Stomach smooth muscle (tissue), 2 donors: ENCODE measurements at regions not wholly inside any gene's neighbourhood (a gene's known extent, or its start where the extent isn't known, plus 50 kb on each side); places are given as distances from the start of the nearest gene placed in this dataset.

Source experiments
- H3K27ac ChIP-seq: one replicate; pipeline ENCODE4 v1.7.0; 2013; ENCODE audit warnings: mild to moderate bottlenecking, low read length, inconsistent platforms
- H3K27me3 ChIP-seq, 2 donors: one replicate each; pipeline ENCODE4 v1.7.0; 2013; ENCODE audit warnings: low read length in 2 of 2; ENCODE audit not compliant: insufficient read depth in 2 of 2, control insufficient read depth in 1 of 2
- H3K36me3 ChIP-seq, 2 donors: one replicate each; pipeline ENCODE4 v1.7.0; 2013; ENCODE audit warnings: low read length in 2 of 2; ENCODE audit not compliant: control insufficient read depth in 2 of 2, insufficient read depth in 2 of 2
- H3K4me1 ChIP-seq: one replicate; pipeline ENCODE4 v1.7.0; 2013; ENCODE audit warnings: low read length; ENCODE audit not compliant: control insufficient read depth, insufficient read depth
- H3K4me3 ChIP-seq, 2 donors: one replicate each; pipeline ENCODE4 v1.7.0; 2013; ENCODE audit warnings: low read length in 2 of 2
- H3K9ac ChIP-seq, 2 donors: one replicate each; pipeline ENCODE4 v1.7.0; 2013; ENCODE audit warnings: low read length in 2 of 2, mild to moderate bottlenecking in 1 of 2
- H3K9me3 ChIP-seq, 2 donors: one replicate each; pipeline ENCODE4 v1.7.0; 2013; ENCODE audit warnings: low read length in 2 of 2; ENCODE audit not compliant: control insufficient read depth in 2 of 2
- donor health status: healthy.
- donor health status: Pancreatic carcinoma.

GRCh38 chr10:131803860-131804425 lies 96.9 kb upstream of the PPP2R2D start:
- no peaks in the 10 kb centered on the region for H3K4me1 ChIP-seq
- H3K4me3 ChIP-seq = no peak overlapping the region
- H3K36me3 ChIP-seq = no peaks in the 10 kb centered on the region
- peaks cover 0 to 5% of the 10 kb centered on the region in 2 donors for H3K9me3 ChIP-seq
- H3K9ac ChIP-seq = no peak overlapping the region
- no peak overlapping the region for H3K27ac ChIP-seq
- H3K27me3 ChIP-seq = no peaks in the 10 kb centered on the region

GRCh38 chr10:131804551-131805295 lies 96.1 kb upstream of the PPP2R2D start:
- no peak overlapping the region for H3K4me3 ChIP-seq
- peaks cover 0 to under 1% of the 10 kb centered on the region in 2 donors for H3K9me3 ChIP-seq
- H3K9ac ChIP-seq = no peak overlapping the region
- no peak overlapping the region for H3K27ac ChIP-seq
- no peaks in the 10 kb centered on the region for H3K4me1 ChIP-seq
- H3K36me3 ChIP-seq = no peaks in the 10 kb centered on the region
- no peaks in the 10 kb centered on the region for H3K27me3 ChIP-seq

- no peaks in the 10 kb centered on the region for H3K36me3 ChIP-seq
These were observed 95.1 kb upstream of the PPP2R2D start for GRCh38 chr10:131805696-131806095.

GRCh38 chr10:131806146-131806545 lies 94.7 kb upstream of the PPP2R2D start:
- Histone ChIP-seq H3K9me3 (no peaks in the 10 kb centered on the region), H3K36me3 (no peaks in the 10 kb centered on the region), H3K27me3 (peaks cover 0 to 6% of the 10 kb centered on the region in 2 donors), H3K27ac (no peak overlapping the region), H3K4me3 (no peak overlapping the region), H3K4me1 (no peaks in the 10 kb centered on the region), H3K9ac (no peak overlapping the region)

More at GRCh38 chr10:131805696-131806095, 95.1 kb upstream of the PPP2R2D start:
- peaks cover 0 to 4% of the 10 kb centered on the region in 2 donors for H3K27me3 ChIP-seq
- H3K4me1 ChIP-seq = no peaks in the 10 kb centered on the region
- H3K9me3 ChIP-seq = no peaks in the 10 kb centered on the region
- H3K9ac ChIP-seq = no peak overlapping the region
- no peak overlapping the region for H3K27ac ChIP-seq
- H3K4me3 ChIP-seq = no peak overlapping the region

- H3K4me1 ChIP-seq = no peaks in the 10 kb centered on the region
- no peaks in the 10 kb centered on the region for H3K36me3 ChIP-seq
- H3K4me3 ChIP-seq = no peak overlapping the region
- peaks cover 0 to 8% of the 10 kb centered on the region in 2 donors for H3K27me3 ChIP-seq
- H3K9ac ChIP-seq = no peak overlapping the region
- H3K9me3 ChIP-seq = no peaks in the 10 kb centered on the region
- H3K27ac ChIP-seq = no peak overlapping the region
These were observed 94.0 kb upstream of the PPP2R2D start for GRCh38 chr10:131806646-131807317.

- H3K27me3 ChIP-seq = peaks cover 0 to 8% of the 10 kb centered on the region in 2 donors
These were observed 92.4 kb upstream of the PPP2R2D start for GRCh38 chr10:131808370-131808930.

GRCh38 chr10:131810036-131810804 lies 90.6 kb upstream of the PPP2R2D start:
- peaks cover 0 to 8% of the 10 kb centered on the region in 2 donors for H3K27me3 ChIP-seq
- H3K36me3 ChIP-seq = no peaks in the 10 kb centered on the region
- no peak overlapping the region for H3K9ac ChIP-seq
- no peaks in the 10 kb centered on the region for H3K4me1 ChIP-seq
- no peak overlapping the region for H3K27ac ChIP-seq
- no peaks in the 10 kb centered on the region for H3K9me3 ChIP-seq
- H3K4me3 ChIP-seq = no peak overlapping the region

More at GRCh38 chr10:131808370-131808930, 92.4 kb upstream of the PPP2R2D start:
- Histone ChIP-seq H3K4me3 (no peak overlapping the region), H3K36me3 (no peaks in the 10 kb centered on the region), H3K9me3 (no peaks in the 10 kb centered on the region), H3K4me1 (no peaks in the 10 kb centered on the region), H3K27ac (no peak overlapping the region), H3K9ac (no peak overlapping the region)

GRCh38 chr10:131810805-131811629 lies 89.8 kb upstream of the PPP2R2D start:
- Histone ChIP-seq H3K9ac (no peak overlapping the region), H3K27ac (no peak overlapping the region), H3K36me3 (no peaks in the 10 kb centered on the region), H3K4me3 (no peak overlapping the region), H3K4me1 (no peaks in the 10 kb centered on the region), H3K27me3 (peaks cover 0 to 8% of the 10 kb centered on the region in 2 donors), H3K9me3 (no peaks in the 10 kb centered on the region)

- H3K27me3 ChIP-seq = peaks cover 0 to 8% of the 10 kb centered on the region in 2 donors
- H3K4me3 ChIP-seq = no peak overlapping the region
- H3K27ac ChIP-seq = no peak overlapping the region
- no peaks in the 10 kb centered on the region for H3K9me3 ChIP-seq
- H3K4me1 ChIP-seq = no peaks in the 10 kb centered on the region
- no peak overlapping the region for H3K9ac ChIP-seq
- H3K36me3 ChIP-seq = no peaks in the 10 kb centered on the region
These were observed 89.0 kb upstream of the PPP2R2D start for GRCh38 chr10:131811630-131812403.
